Eye (tissue), 1 donor: ENCODE measurements at regions not wholly inside any gene's neighbourhood (a gene's known extent, or its start where the extent isn't known, plus 50 kb on each side); places are given as distances from the start of the nearest gene placed in this dataset.

Experiments used
- DNase-seq: peaks from one replicate; pipeline ENCODE4 v3.0.0-alpha.2; 2015

DNA sequence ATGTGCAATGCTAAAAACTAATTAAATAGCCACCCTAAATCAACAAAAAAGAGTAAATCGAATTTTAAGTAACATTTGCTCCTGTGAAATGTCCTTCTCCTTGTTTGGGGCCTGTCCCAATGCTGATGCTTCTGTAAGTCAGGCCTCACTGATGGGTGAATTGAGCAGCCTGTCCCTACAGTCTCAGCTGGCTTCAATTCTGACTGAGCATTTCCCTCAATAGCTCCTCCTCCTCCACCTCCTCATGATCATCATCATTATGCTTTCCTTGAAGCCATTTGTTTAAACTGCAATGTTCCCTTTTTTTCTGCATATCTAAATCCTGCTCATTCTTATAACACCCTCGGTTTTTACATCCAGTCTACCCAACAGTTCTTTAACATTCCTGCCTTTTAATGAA is 137.2 kb upstream of the CELF4 start:
- no peak for DNase-seq

DNA sequence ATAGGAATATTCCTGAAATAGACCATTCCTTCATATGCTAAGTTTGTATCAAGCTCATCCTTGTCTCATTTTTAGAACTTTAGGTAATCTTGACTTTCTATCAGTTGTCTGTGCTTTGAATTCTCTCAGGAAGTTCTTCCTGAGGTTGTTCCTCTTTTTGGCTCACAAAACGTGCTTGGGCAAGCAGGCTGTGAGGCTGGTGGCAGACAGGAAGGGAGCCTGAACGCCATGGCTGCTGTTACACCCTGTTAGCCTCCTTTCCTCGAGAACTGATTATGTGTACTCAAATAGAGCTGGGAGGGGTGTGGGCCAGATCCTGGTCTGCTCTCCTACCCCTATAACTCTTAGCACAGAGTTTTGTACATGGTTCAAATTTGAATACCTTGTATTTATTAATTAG is 136.4 kb upstream of the CELF4 start:
- no peak for DNase-seq

DNA sequence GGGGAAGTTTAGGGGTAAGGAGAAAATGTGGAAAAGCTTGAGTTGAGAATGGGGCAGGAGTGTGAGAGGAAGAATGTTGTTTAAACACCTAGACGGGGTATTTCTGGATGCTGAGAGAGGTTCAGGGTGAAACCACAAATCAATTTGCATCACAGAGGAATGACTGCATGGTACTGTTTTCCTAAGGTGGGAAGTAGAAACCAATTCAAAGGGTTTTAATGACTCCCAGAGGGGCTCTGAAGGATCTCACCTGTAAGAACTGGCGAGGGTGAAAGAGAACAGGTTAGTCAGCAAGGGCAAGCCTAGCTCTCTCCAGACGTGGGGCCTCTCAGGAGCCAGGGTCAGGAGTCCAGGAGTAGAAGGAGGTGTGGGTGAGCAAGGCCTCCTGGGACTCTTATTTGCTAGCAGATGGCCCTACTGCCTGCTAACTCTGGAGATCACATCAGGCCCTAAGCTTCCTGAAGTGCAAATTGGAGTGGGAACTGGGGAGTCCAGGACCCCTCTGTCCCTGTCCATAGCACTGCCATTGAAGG is 133.0 kb upstream of the CELF4 start:
- no peak for DNase-seq

DNA sequence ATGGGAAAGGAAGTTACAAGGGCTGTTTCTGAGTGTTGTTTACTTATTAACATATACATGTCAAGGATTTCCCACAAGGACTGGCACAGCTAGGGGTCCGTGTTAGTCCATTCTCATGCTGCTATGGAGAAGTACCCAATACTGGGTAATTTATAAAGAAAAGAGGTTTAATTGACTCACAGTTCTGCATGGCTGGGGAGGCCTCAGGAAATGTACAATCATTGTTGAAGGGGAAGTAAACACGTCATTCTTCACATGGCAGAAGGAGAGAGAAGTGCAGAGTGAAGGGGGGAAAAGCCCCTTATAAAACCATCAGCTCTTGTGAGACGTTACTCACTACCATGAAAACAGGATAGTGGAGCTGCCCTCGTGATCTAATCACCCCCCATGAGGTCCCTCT is 128.9 kb upstream of the CELF4 start:
- no peak for DNase-seq

DNA sequence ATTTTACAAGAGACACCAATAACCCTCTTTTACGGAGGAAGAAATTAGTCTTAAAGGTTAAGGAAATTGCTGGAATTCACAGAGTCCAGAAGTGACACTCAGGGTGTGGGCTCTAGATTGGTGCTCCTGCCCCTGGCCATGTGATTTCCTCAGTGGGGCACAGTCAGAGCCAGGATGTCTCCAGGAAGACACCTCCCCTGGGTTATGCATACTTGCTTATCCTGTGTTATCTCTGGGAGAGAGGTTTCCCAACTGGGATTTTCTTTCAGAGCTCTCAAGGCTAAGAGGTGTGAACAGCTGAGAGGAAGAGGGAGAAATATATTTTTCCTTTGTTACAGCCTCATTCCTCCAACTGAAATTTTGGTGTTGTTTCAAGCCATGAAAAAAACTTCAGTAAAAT is 125.6 kb upstream of the CELF4 start:
- DNase-seq = no peak

DNA sequence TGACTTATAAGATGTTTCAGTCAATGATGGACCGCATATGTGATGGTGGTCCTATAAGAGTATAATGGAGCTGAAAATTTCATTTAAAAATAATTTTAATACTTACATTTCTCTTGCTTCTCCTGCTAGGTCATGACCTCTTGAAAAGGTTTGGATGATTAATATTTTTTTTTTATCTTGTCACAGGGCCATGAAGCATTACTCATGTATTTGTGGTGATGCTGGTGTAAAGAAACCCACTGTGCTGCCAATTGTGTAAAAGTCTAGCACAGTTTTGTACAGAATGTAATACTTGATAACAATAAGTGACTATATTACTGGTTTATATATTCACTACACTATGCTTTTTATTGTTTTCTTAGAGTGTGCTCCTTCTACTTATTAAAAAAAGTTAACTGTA is 124.2 kb upstream of the CELF4 start:
- DNase-seq = no peak

DNA sequence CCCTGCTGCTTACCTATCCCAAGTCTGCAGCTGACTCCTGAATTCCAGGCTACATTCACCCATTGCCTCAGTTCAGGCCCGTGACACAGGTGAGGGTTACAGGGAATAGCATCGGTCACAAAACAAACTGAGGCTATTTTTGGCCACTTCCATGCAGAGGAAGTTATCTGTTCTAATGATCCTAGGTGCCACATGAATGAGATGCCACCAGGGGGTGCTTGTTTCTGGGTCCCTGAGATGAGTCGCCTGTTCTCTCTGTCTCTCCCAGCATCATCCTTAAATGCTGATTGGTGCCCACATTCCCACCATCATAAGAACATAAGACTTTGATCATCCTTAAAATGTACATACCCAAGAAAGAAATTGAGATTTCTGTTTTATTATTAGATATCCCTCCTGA is 119.0 kb upstream of the CELF4 start:
- DNase-seq = no peak

DNA sequence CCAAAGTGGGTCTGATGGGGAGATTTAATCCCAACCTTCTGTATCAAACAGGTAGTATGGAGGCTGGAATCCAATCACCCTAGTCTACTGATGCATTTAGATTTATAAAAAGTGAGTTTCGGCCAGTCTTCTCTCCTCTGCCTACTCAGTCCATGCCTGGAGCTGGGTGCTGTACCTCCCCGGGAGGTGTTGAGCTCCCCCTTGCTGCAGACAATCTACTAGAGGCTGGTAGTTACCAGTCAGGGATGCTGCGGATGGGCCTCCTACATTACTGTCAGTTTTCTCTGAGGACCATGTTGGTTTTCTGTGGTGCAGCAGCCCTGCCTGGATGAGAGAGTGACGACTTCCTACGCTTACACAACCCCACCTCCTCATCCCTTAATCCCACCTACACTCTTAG is 118.6 kb upstream of the CELF4 start:
- DNase-seq = no peak

DNA sequence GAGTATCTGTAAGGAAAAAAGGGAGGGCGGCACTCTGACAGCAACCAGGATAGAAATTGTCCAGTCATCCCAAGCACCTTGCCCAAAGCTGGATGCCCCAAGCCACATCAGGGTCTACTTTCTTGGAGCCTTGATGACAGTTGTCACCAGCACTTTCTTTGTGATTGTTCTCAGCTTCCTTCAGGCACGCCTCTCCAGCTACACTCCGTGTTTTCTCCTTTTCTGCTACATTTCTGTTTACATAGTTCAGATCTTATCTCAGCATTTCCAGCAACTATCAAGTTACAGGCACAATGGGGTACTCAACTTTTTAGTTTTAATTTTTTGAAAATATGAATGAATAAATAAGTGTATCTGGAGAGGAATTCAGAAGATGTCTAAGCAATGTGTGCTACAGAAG is 115.3 kb upstream of the CELF4 start:
- no peak for DNase-seq

DNA sequence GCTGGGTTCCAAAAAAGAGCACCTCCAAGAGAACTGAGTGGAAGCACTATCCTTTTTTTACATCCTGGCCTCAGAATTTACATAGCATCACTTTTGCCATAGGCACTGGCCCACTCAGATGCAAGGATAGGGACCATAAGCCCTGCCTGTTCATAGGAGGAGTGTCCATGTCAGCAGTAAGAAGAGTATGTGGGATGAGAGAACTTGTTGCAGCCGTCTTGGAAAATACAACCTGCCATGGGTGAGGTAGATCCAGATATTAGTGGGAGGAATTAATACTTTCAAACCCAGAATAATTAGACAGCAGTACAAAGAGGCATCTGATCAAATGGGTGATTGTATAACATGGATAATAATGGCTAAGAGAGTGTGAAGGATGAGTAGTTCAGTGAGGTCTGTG is 110.7 kb upstream of the CELF4 start:
- DNase-seq = no peak

DNA sequence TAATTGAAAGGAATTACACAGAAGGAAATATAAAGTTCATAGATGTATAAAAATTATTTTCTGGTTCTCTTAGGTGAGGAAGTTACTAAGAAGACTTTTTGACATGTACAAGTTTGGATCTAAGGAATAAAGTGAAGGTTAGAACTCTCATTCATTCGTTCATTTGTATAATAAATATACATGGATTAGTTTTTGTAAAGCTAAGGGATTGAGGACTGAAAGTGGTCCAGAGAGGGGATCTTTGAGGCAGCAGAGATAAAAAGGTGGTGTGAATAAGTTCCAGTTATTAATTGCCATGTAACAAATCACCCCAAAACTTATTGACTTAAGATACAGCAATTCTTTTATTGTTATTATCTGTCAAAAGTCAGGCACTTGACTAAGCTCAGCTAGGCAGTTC is 110.1 kb upstream of the CELF4 start:
- no peak for DNase-seq

DNA sequence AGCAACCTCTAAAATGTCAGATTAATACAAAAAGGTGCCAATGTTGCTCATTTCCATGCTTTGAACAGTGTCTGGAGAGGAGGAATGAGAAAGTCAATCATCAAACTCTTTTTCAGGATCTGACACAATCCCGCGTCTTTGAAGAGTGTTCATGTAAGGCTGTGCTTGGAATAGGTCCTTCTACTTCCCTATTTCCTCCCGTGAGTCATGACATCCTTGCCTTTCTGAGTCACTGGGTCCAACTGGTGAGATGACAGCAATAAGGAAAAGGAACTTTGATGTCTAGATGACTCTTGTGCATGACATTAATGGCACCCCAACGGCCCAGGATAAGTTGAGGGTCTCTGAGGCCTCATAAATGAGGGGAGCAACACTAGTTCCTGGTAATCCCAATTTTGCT is 109.0 kb upstream of the CELF4 start:
- DNase-seq = no peak

DNA sequence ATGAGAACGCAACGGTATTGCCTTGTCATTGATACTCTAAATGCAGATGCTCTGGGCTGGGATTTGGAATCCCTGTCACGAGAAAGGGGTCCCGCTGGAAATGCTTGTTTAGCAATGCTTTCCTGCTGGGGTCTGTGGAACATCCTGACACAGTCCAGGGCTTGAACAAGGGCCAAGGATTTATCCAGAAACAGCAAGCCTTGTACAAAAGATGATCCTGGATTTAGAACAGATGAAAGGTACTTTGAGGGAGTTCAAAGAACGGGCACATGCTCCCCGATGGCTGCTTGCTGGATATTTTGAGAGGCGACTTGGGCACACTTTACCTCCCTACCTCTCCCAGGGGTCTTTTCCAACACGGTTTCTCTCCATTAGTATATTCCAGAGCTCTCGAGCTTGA is 108.1 kb upstream of the CELF4 start:
- DNase-seq = no peak

DNA sequence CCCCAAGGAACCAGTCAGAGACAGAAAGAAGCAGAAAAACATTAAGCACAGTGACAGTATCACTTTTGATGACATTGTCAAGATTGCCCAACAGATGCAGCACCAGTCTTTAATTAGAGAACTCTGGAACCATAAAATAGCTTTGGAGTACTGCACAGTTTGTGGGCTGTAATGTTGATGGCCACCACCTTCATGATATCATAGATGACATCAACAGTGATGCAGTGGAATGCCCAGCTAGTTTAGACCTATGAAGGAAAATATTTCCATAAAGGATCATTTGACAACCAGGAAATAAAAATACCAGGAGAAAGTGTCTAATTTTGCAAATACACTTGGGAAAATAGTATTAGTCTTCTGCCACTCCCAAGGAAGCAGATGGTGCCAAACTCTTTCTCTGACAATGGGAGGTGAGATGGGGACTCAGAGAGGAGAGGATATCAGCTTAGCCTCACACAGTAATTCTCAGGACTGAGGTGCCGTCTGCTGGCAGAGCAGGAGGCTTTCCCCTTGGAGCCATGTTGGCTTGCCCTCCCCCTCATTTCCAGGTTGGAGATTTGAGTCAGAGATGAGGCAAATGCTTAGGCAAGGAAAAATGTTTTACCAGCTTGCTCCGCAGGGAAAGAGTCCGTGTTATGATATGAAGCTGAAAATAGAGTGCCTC is 107.5 kb upstream of the CELF4 start:
- no peak for DNase-seq

DNA sequence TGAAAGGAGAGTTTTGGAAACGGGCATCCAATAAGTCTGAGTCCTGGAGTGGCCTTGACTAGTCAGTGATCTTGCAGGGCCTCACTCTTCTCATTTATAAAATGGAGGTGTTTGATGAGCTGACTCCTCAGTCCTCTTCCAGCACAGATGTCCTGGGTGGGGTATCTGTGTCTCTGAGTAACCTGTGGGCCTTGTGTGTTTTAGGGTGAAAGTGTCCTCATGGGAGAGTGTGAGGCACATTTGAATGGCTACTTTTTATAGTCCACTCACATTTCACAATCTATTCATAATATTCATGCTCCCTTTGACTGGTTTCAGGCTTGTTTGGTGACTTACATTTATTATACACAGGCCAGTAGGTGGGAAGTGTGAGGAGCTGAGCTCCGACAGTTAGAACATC is 106.4 kb upstream of the CELF4 start:
- DNase-seq = no peak

DNA sequence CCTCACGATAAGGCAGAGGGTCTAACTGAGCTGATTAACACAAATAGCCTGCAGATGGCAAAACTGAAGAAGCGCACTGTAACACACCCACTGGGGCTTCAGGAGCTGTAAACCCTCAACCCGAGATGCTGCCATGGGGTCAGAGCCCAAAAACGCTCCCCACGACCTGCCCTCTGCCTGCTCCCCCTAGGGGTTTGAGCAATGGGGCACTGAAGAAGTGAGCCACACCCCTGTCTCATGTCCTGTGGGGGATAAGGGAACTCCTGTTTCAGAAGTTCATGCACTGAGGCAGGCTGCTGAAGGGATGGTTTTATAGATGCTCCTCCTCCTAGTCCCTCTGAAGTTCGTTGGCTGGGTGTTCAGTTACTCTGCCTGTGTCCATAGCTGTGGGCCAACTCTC is 105.9 kb upstream of the CELF4 start:
- no peak for DNase-seq

DNA sequence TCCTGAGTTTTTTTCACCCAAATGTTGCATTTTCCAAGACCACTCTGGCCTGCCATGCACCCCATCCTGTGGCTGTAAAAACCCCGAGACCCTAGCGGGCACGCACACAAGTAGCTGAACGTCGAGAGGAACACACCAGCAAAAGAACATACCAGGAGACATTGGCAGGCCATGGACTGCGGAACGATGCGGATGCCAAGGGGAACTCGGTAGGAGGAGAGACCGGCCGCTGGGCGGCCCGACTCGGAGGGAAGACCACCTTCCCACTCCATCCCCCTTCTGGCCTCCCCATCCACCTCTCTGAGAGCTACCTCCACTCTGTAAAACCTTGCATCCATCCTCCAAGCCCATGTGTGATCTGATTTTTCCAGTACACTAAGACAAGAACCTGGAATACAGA is 105.5 kb upstream of the CELF4 start:
- DNase-seq = no peak

DNA sequence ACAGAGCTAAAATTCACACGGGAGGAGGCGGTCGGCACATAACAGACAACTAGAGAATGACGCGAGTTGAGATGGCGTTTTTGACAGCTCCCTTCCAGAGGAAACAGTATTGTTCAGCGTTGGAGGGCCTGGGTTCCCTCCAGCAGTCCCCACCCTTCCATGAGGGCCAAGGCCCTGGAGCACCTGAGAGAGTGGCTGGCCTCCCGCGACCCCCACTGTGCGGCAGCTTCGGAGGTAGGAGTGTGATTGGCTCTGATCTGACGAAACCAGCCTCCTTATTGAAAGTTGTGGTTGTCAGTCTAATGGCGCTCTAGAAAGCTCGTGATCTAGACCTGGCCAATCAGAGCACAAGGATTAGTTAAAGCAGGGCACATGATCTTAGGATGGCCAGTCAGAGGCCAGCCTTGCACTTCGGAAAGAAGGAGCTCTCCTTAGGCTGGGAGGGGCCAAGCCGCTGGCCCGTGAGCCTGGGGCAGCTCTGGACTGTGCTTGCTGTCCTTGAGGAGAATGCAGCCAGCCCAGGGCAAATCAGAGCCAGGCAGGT is 104.5 kb upstream of the CELF4 start:
- DNase-seq = no peak

DNA sequence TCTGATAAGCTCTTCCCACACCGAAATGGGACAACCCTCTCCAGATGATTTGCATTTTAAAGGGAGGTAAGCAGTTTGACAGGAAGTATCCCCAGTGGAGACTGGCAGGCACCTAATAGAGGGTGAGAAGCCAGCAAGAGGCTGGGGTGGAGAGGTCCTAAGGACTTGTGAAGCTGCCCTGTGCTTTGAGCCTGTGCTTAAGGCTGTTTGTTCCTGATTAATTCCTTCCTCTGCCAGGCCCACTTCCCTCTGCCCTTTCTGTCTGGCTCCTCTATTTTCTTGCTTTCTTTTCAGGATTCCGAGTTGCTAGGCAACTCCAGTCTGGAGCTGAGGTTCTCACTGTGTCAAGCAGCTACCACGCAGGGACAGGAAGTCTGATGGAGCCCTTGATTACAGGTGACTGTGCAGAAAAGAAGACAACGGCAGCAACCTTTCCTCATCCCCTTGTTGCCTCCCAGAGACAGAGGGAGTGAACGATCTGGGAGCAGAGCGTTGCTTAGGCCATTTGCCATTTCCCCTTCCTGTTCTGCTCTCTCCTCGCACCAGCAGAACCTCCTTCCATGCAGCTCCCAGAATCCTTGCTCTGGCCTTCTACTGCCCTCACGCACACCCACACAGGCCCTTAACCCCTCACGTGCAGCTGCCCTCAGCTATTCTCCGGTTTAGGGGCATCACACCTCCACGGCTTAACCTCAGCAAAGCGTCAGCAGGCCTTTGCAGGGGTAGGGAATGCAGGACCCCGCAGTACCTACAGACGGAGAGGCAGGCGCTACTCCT is 103.6 kb upstream of the CELF4 start:
- peak; percentile 54 for DNase-seq

DNA sequence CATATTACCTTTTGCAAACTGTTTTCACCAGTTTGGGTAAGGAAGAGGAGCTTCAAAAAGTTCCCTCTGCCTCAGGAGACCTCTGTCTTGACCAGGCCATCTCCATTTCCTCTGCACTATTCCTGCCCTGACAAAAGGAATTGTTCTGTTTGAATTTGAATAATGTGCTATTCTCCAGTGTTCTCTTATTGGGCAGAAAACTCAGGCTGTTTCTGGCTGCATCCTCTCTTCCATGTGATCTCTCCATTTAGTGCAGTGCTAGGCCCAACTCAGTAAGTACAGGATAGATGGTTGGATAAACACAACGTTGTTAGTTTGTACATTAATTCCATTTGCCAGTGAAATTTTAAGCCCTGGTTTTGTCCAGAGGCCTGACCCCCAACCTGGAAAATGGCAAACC is 102.2 kb upstream of the CELF4 start:
- no peak for DNase-seq

DNA sequence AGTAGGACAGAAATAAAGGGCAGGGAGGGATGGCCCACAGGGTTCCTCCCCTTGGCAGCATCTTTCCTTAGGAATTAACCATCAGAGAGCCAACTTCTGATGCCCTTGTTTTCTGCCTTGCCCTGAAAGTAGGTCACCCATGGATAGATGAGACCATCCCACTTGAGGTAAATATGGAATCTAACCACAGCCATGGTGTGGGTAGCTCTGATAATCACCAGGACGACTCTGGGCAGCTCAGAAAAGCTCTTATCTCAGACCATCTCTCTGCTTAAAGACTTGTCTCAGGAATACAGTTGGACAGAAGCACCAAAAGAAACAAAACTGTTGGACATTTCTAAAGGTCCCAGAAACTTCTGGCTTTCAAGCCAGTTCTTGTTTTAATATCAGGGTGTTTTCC is 101.4 kb upstream of the CELF4 start:
- DNase-seq = no peak

DNA sequence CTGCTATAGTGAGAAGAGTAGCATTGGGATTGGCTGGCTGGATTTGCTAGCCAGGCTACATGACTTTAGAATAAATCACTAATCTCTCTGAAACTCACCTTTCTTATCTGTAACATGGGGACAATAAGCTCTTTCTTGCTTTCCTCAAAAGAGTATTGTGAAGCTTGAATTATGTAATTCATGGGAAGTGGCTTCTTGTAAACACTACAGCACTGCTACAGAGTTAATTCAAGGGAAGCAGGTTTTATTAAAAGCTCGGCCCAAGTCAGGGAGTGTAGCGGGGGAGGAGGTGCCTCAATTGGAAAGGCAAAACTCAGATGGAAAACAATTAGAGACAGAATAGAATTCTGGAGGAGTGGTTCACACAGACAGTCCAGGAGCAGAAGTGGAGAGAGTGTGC is 100.9 kb upstream of the CELF4 start:
- DNase-seq = no peak

DNA sequence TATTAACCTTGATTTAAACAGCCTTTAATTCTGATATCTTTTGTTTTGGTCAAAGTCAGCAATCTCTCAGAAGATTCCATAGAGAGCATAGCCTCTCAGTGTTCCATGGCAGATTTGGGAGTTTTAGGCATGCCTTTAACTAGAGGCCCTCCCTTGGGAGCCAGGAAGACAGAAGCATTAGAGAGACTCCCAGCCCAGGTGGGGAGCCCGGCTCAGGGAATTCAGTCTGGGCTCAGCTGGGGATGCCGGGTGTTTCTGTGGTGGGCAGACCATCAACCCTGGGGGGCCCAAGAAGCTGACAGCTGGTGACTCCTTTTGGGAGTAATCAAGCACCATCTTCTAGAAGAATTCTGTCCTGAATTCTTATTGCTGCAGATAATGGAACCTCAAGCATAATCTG is 99.7 kb upstream of the CELF4 start:
- DNase-seq = no peak

DNA sequence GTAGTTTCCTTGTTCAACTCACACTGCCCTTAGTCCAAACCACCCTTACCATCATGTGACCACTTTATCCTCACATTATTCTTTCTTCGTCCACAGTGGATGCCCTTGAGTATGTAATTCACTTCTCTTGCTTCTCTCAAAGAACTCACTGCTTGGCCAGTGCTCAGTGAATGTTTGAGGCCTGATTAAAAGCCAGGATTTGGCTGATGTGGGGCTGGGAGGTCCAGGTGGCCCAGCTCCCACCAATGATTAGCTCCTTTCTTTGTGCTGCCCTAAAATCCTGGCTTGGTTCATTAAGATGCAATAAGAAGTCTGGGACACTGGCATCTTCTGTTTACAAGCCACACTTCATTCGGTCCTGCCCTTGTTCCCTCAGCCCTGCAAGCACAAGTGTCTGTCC is 97.8 kb upstream of the CELF4 start:
- DNase-seq = no peak
